ENCODE measurements at regions not wholly inside any gene's neighbourhood (a gene's known extent, or its start where the extent isn't known, plus 50 kb on each side); places are given as distances from the start of the nearest gene placed in this dataset.

- no peak for TF ChIP-seq CTCF (IDR thresholded peaks at IDR 0.05; ENCODE audit: low read length, missing control alignments)
- no peak overlapping the region for H3K4me3 ChIP-seq (replicated peaks; ENCODE audit: low read depth, low read length)
- DNase-seq (ENCODE audit: low read depth) = no peak
These were observed 57.6 kb upstream of the PRDM8 start for GRCh38 chr4:80139671-80140070.

GRCh38 chr4:80138551-80139538 is 58.5 kb upstream of the PRDM8 start:
- DNase-seq (ENCODE audit: low read depth) = peak; percentile 29
- no peak for TF ChIP-seq CTCF (IDR thresholded peaks at IDR 0.05; ENCODE audit: low read length, missing control alignments)
- no peak overlapping the region for H3K4me3 ChIP-seq (replicated peaks; ENCODE audit: low read depth, low read length)

GRCh38 chr4:80137631-80138030 is 59.7 kb upstream of the PRDM8 start:
- H3K4me3 ChIP-seq (replicated peaks; ENCODE audit: low read depth, low read length) = no peak overlapping the region
- DNase-seq (ENCODE audit: low read depth) = no peak
- TF ChIP-seq CTCF (IDR thresholded peaks at IDR 0.05; ENCODE audit: low read length, missing control alignments) = no peak

GRCh38 chr4:80136270-80136669 is 61.0 kb upstream of the PRDM8 start:
- DNase-seq (ENCODE audit: low read depth) = no peak
- TF ChIP-seq CTCF (IDR thresholded peaks at IDR 0.05; ENCODE audit: low read length, missing control alignments) = no peak
- no peak overlapping the region for H3K4me3 ChIP-seq (replicated peaks; ENCODE audit: low read depth, low read length)

- no peak for TF ChIP-seq CTCF (IDR thresholded peaks at IDR 0.05; ENCODE audit: low read length, missing control alignments)
- DNase-seq (ENCODE audit: low read depth) = no peak
- no peak overlapping the region for H3K4me3 ChIP-seq (replicated peaks; ENCODE audit: low read depth, low read length)
These were observed 61.6 kb upstream of the PRDM8 start for GRCh38 chr4:80135702-80136058.

GRCh38 chr4:80134936-80135701 is 62.1 kb upstream of the ANTXR2 start:
- DNase-seq (ENCODE audit: low read depth) = peak; percentile 19

More at GRCh38 chr4:80134936-80135701, 62.1 kb upstream of the ANTXR2 start:
- H3K4me3 ChIP-seq (replicated peaks; ENCODE audit: low read depth, low read length) = no peak overlapping the region
- TF ChIP-seq CTCF (IDR thresholded peaks at IDR 0.05; ENCODE audit: low read length, missing control alignments) = no peak
